Activated CD8-positive, alpha-beta T cell treated with anti-CD3 and anti-CD28 coated beads for 36 hours (primary cell): ENCODE measurements at regions not wholly inside any gene's neighbourhood (a gene's known extent, or its start where the extent isn't known, plus 50 kb on each side); places are given as distances from the start of the nearest gene placed in this dataset.

Source experiments
- ATAC-seq: fragments of 200-7000 bp; cut with Tn5 transposase; one replicate; pipeline ENCODE4 v1.10.0; 2021; ENCODE audit warnings: mild to moderate bottlenecking, moderate library complexity
- CTCF ChIA-PET: fragments of 350-600 bp; sonication (Branson Sonifier 250); formaldehyde crosslinking; loops from one replicate; lab custom pipeline; 2021; ENCODE audit warnings: antibody characterized with exemption; lab: Charles Lee
- POLR2A ChIA-PET: fragments of 350-600 bp; sonication (Branson Sonifier 250); formaldehyde crosslinking; loops from one replicate; lab custom pipeline; 2021; ENCODE audit warnings: antibody characterized with exemption; lab: Charles Lee
- DNase-seq: peaks from one replicate; pipeline ENCODE4 v3.0.0-alpha.2; 2020
- H3K27ac Mint-ChIP-seq: one replicate; pipeline ENCODE4 v1.8.0; 2021; ENCODE audit warnings: mild to moderate bottlenecking, mixed read lengths
- H3K27me3 Mint-ChIP-seq: one replicate; pipeline ENCODE4 v1.8.0; 2021; ENCODE audit warnings: mixed read lengths
- H3K36me3 Mint-ChIP-seq: one replicate; pipeline ENCODE4 v1.8.0; 2021; ENCODE audit warnings: low read depth, mixed read lengths
- H3K4me1 Mint-ChIP-seq: one replicate; pipeline ENCODE4 v1.8.0; 2021; ENCODE audit warnings: low read depth, mixed read lengths
- H3K4me3 Mint-ChIP-seq: one replicate; pipeline ENCODE4 v1.8.0; 2021; ENCODE audit warnings: mild to moderate bottlenecking, moderate library complexity, mixed read lengths
- H3K9me3 Mint-ChIP-seq: one replicate; pipeline ENCODE4 v1.8.0; 2021; ENCODE audit warnings: mixed read lengths
- intact Hi-C: fragments of 100-400 bp; cut with micrococcal nuclease; formaldehyde crosslinking; loops from one replicate; pipeline ENCODE4 v1.10.0; 2022
- TF ChIP-seq, protein P1 (sequence below): fragments of 200-600 bp; IDR thresholded peaks from one replicate; pipeline ENCODE4 v1.8.0; 2022; ENCODE audit warnings: antibody characterized with exemption, mild to moderate bottlenecking

- H3K27me3 Mint-ChIP-seq: no peaks in the 10 kb centered on the region
- intact Hi-C loops: no loop called here
- TF ChIP-seq, protein P1, sequence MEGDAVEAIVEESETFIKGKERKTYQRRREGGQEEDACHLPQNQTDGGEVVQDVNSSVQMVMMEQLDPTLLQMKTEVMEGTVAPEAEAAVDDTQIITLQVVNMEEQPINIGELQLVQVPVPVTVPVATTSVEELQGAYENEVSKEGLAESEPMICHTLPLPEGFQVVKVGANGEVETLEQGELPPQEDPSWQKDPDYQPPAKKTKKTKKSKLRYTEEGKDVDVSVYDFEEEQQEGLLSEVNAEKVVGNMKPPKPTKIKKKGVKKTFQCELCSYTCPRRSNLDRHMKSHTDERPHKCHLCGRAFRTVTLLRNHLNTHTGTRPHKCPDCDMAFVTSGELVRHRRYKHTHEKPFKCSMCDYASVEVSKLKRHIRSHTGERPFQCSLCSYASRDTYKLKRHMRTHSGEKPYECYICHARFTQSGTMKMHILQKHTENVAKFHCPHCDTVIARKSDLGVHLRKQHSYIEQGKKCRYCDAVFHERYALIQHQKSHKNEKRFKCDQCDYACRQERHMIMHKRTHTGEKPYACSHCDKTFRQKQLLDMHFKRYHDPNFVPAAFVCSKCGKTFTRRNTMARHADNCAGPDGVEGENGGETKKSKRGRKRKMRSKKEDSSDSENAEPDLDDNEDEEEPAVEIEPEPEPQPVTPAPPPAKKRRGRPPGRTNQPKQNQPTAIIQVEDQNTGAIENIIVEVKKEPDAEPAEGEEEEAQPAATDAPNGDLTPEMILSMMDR: no peak
- no peak overlapping the region for H3K4me3 Mint-ChIP-seq
- CTCF ChIA-PET: no interaction called here
- H3K27ac Mint-ChIP-seq: no peak overlapping the region
- no peak for ATAC-seq
- POLR2A ChIA-PET: no interaction called here
- no peaks in the 10 kb centered on the region for H3K4me1 Mint-ChIP-seq
- no peaks in the 10 kb centered on the region for H3K36me3 Mint-ChIP-seq
- DNase-seq: no peak
- no peaks in the 10 kb centered on the region for H3K9me3 Mint-ChIP-seq
These were observed 211.4 kb downstream of the GRIN2B start for GRCh38 chr12:13769966-13770365.

- Mint-ChIP-seq H3K27me3 (no peaks in the 10 kb centered on the region), H3K4me1 (no peaks in the 10 kb centered on the region), H3K36me3 (no peaks in the 10 kb centered on the region), H3K4me3 (no peak overlapping the region), H3K9me3 (no peaks in the 10 kb centered on the region), H3K27ac (no peak overlapping the region)
- DNase-seq: no peak
- intact Hi-C loops: no loop called here
- ATAC-seq: no peak
- ChIA-PET POLR2A (no interaction called here), CTCF (no interaction called here)
- TF ChIP-seq, protein P1: no peak
These were observed 212.1 kb downstream of the GRIN2B start for GRCh38 chr12:13769273-13769672.

DNA sequence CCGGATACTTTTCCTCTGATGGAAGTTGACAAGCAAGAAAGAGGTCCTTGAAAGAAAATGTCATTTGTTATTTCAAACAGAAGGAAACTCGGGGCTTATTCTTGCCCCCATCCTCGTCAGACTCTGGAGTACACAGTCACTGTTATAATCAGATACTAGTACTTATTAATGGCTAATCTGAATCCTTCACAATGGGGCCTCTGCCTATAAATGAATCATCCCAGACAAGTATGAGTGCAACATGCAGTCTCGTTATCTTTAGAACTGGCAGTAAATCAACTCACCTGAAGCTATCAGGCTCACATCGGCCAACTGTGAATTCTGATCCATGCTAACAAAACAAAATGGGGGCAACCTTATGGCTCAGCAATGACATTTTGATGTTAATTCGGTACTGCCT lies 216.7 kb downstream of the GRIN2B start:
- peaks cover 2% of the 10 kb centered on the region for H3K27me3 Mint-ChIP-seq
- TF ChIP-seq, protein P1: no peak
- CTCF ChIA-PET: no interaction called here

GRCh38 chr12:13749389-13749788 lies 232.0 kb downstream of the GRIN2B start:
- CTCF ChIA-PET: interaction anchor here (1.3 kb wide), 1 partner anchor 14 kb away, joined by 4 read pairs; no protein-coding TSS in a partner anchor
- POLR2A ChIA-PET: no interaction called here
- H3K4me1 Mint-ChIP-seq: no peaks in the 10 kb centered on the region
- DNase-seq: no peak
- TF ChIP-seq, protein P1: no peak
- H3K27me3 Mint-ChIP-seq: peaks cover 8% of the 10 kb centered on the region
- H3K4me3 Mint-ChIP-seq: no peak overlapping the region
- no peak for ATAC-seq
- no peaks in the 10 kb centered on the region for H3K36me3 Mint-ChIP-seq
- H3K9me3 Mint-ChIP-seq: no peaks in the 10 kb centered on the region
- H3K27ac Mint-ChIP-seq: no peak overlapping the region
- intact Hi-C loops: no loop called here

More for the DNA sequence above, 216.7 kb downstream of the GRIN2B start:
- Mint-ChIP-seq H3K27ac (no peak overlapping the region), H3K4me3 (no peak overlapping the region), H3K9me3 (no peaks in the 10 kb centered on the region), H3K4me1 (no peaks in the 10 kb centered on the region), H3K36me3 (no peaks in the 10 kb centered on the region)
- POLR2A ChIA-PET: no interaction called here
- DNase-seq (no peak), ATAC-seq (no peak)
- intact Hi-C loops: no loop called here

DNA sequence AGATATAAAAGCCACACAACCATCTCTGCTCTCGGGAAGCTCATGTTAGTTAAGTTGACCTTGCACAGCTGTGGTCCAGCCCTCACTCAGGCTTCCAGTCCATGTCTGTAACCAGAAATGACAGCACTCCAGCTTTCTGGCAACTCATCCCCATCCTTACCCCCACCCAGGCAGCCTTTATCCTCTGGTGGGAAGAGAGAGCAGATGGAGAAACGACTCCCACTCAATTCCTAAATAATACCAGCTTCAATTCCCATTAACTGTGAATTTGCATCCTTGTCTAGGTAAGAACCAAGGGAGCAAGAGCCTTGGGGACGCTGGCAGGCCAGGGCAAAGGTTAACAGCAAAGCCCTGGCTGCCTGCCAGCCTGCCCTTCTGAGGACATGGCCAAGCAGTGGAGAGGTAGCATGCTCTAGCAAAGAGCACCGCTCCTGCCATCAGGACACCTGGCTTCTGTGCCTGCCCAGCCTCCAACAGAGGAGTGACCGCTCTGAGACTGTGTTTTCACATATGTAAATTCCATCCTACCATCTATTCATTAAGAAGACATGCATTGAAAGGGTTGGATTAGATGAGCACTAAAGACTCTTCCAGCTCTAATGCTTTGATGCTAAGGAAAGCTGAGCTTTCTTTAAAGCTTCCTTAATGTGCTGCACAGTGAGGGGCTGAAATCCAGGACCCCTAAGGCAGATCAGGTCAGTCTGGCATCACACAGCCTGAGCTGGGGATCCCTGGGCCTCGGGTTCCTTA lies 236.1 kb downstream of the GRIN2B start:
- TF ChIP-seq, protein P1: no peak
- DNase-seq: no peak
- Mint-ChIP-seq H3K4me3 (no peak overlapping the region), H3K4me1 (no peaks in the 10 kb centered on the region), H3K27me3 (peaks cover 12% of the 10 kb centered on the region), H3K9me3 (no peaks in the 10 kb centered on the region), H3K36me3 (no peaks in the 10 kb centered on the region), H3K27ac (no peak overlapping the region)
- CTCF ChIA-PET: no interaction called here
- no peak for ATAC-seq
- POLR2A ChIA-PET: interaction anchor here (0.5 kb wide), 1 partner anchor 1062 kb away, joined by 3 read pairs; no protein-coding TSS in a partner anchor
- intact Hi-C loops: no loop called here
